ENCODE measurements at regions not wholly inside any gene's neighbourhood (a gene's known extent, or its start where the extent isn't known, plus 50 kb on each side); places are given as distances from the start of the nearest gene placed in this dataset.

DNA sequence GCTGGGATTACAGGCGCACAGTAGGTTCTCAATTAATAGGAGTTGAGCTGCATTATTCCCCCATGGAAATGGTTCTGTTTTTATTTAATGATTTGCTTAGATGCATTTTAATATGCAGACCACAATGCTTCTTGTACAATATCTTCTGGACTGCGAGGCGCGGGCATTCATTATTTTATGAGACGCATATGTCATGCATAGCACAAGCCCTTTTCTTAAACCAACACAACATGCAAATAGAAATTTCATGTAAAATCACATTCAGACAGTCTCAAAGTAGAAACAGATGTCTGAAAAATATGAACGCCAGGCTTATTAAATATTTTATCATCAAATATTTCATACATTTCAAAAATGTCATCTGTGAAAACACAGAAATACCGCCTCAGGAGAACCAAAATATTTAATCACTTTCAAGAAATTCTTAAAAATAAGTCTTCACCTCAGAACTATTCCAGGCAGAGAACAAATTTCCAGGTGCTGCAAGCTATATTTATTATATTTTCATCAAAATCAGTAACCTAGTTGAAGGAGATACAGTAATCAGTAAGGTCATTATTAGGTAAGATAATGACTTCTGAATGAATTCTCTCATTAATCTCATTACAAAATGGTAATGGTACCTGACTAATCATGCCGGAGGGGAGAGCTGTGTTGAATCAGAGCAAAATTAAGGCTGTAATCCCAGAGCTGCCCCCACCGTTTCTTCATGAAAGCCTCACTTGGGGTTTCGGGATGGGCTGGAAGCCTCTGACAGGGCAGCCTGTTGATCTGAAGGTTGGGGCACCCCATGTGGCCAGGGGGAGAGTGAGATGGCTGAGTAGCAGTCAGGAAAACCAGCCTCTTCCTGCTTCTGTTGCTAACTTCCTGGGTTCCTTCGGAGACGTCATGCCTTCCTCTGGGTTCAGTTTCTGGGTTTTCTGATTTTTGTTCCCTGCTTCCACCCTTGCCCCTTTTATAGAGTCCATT, 133.9 kb upstream of the ZNF618 start:
- no peak for DNase-seq

DNA sequence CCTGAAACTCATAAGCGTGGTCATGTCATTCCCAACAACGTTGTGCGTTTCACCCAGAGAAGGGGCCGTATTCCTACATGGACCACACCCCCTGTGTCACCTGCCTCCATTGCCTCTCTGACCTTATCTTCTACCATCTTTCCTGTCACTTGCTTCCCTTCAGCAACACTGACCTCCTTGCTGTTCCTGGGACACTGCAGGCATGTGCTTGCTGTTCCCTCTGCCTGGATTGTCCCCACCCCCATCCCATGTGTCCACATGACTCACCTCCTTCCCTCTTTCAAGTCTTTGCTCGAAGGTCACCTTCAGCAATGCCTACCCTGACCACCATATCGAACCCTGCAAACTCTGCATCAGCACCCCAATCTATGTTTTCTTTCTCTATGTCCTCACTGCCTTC, 133.2 kb upstream of the ZNF618 start:
- no peak for DNase-seq

- no peak for DNase-seq
Observed at GRCh38 chr9:113746486-113746885, 129.6 kb upstream of the ZNF618 start.

GRCh38 chr9:113748135-113748534, 128.0 kb upstream of the ZNF618 start:
- DNase-seq, result no peak

DNA sequence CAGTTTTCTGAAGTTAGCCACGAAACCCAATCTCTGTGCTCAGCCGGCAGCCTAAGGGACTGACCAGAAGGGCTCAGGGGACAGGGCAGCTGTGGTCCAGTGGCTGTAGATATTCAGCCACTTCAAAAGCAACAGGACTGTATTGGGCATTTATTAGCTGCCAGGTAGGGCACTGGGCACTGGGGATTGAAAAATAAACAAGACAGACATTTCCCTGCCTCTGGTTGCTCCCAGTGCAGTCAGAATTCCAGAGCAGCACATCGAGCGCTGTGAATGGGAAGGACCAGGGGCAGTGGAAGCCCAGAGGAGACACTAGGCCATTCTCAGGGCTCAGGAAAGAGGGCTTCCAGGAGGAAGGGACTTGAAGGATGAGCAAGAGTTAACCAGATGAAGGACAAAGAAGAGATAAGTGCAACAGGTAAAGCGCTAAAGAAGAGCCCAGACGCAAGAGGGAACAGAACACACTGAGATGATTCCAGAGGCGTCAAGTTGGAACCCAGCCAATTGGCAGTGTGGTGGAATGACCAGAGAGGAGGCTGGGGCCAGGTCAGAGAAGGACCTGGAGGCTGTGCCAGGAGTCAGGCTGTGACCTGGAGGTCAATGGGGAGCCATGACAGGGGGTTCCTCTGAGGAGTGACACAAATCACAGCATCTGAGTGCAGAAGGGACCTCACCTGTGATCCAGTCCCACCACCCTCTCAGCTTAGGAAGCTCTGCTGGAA, 122.5 kb upstream of the ZNF618 start:
- DNase-seq, result no peak

DNA sequence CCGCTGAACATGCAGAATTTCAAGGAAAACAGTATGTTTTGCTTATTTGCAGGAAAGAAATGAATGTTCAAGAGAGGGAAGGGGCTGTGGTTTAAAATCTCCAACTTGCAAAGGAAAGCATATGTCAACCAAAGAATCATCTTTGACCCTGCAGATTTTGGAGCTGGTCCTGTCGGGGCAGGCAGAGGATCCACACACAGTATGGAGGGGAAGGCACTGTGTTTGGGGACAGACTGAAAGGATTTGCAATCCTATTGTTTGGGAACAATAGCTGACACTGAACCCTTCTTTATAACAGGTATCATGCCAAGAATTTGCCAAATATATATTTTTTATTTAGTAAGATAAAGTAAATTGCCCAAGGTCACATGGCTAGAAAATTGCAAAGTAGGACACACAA, 121.4 kb upstream of the ZNF618 start:
- DNase-seq, result no peak

GRCh38 chr9:113755433-113755832, 120.7 kb upstream of the ZNF618 start:
- no peak for DNase-seq

GRCh38 chr9:113756476-113757192, 119.5 kb upstream of the ZNF618 start:
- no peak for DNase-seq

DNA sequence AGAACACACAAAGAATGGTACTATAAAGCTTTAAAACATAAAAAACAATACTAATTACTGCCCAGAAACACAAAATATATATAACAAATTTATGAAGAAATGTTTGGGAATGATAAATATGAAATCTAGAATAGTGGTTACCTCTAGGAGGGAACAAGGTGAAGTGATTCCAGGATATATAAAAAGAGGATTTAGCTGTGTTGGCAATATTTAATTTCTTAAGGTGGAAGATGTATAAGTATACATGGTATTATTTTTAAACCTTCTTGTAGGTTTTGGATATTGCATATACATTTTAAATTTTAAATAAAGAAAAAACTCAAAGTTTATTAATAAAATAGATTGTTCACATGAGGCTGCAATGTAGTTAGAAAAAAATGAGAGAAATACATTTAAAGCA, 112.7 kb upstream of the ZNF618 start:
- no peak for DNase-seq

- DNase-seq, result no peak
Observed at GRCh38 chr9:113764572-113764971, 111.5 kb upstream of the ZNF618 start.

DNA sequence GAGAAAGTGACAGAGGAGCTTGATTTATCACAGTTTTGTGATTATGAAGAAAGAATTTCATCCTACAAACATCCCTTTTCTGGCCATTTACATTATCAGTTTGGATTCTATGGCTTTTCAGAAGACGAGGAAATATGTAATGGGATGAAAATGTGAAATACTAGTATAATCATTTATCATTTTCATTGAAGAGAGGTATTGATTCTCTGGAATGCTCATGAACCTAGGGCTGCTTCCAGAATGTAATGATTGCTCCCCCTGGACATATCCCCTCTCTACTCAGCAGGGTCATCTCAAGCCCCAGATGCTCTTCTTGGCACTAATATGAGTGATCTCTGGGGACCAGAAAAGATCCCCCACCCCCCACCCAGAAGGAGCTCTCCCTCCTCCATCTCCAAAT, 106.7 kb upstream of the ZNF618 start:
- DNase-seq, result no peak

DNA sequence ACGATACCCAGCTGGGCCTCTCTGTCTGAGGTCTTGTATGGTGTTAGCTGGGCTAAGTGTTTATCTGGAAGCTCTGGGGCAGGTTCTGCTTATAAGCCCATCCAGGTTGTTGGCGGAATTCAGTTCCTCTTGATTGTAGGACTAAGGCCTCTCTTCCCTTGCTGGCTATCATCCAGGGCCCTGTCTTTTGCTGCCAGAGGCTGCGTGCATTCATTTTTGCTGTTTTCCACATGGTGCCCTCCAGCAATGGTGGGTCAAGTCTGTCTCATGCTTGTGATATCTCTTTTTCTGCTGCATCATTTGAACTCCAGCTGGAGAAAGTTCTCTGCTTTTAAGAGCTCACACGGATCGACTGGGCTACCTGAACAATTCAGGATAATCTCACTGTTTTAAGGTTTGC, 105.7 kb upstream of the ZNF618 start:
- no peak for DNase-seq

DNA sequence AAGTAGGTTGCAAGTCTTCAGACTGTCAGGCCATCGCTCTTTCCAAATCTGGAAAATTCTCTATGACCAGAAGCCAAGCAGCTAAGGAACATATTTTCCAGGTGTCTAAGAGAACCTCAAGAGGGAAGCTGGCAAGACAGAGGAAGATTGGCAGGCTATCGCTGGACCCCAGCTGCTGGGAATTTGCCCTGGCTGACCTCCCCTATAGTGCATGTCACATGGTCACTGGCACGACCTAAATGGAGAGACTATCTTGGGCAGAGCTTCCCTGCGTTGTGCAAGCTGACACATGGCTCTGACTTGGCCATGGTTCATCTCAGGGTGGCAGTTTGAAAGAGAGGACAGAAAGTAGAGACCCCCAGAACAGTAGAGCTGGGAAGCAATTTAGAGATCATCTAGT, 104.9 kb upstream of the ZNF618 start:
- no peak for DNase-seq

DNA sequence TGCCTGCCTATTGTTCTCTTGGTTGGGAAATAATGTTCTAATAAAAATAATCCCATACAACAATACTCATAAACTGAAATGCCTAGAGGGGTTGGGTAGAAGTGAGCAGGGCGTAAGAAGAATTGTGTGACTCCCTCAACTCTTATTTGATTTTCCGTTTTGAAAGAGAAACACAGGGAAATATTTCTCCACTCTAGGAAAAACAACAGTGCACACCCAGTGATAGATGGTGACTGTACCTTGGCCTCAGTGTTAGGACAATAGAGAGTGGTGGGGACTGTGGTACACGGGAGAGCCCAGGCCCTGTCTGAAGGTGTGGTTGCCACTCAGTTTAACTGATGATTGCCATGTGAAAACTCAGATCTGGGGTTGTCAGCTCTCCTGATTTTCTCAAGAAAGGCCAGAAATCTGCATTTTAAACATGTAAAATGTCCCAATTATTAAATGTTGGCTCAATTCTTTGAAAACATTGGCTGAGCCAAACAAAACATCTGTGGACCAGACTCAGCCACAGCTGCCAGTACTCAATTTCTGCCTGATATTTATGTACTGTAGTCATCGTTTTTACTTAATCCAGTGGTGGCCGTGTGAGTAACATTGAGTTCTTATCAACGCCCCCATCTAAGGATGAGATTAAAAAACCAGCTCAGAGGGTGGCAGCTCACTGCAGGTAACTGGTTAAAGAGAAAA, 103.8 kb upstream of the ZNF618 start:
- DNase-seq, result no peak

GRCh38 chr9:113774963-113775362, 101.1 kb upstream of the ZNF618 start:
- no peak for DNase-seq

- DNase-seq, result no peak
Observed at GRCh38 chr9:113775749-113776148, 100.4 kb upstream of the ZNF618 start.

GRCh38 chr9:113776194-113776593, 99.9 kb upstream of the ZNF618 start:
- DNase-seq, result no peak

GRCh38 chr9:113781381-113781780, 94.7 kb upstream of the ZNF618 start:
- DNase-seq, result no peak

DNA sequence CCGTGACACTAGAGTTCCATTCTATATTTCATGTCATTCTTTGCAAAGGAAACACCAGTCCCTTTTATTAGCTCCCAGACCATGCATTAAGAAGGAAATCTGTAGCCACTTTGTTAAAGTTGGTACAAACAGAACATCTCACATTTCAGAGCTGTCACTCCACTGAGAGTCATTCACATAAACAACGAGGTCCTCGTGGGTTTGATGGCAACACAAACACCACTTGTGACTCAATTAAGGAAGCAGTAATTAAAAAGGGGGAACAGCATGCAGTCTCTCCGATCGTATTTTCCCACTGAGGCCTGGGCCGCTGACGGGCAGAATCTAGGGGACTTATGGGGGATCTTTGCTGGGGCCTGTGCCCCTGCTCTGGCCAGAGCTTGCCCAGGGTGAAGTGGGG, 94.2 kb upstream of the ZNF618 start:
- DNase-seq, result no peak

- DNase-seq, result no peak
Observed at GRCh38 chr9:113783475-113783874, 92.6 kb upstream of the ZNF618 start.

GRCh38 chr9:113785334-113785733, 90.8 kb upstream of the ZNF618 start:
- DNase-seq, result no peak

DNA sequence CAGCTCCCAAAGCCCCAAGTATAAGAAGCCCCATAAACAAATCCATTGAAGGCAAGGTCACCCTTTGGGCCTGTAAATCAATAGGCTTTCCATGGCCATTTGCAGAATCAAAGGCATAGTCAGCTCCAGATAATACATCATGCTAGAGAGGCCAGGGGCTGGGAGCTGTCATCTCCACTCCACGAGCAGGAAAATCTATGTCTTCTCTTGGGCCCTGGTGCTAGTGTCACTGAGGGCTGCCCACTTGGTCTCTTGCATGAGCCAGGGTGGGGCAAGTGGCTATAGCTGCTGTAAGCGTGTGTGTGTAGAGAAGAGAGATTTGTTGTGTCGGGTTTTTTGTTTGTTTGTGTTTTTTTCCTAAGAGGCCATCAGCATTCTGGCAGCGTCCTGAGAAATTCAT, 90.0 kb upstream of the ZNF618 start:
- no peak for DNase-seq

GRCh38 chr9:113787871-113788270, 88.2 kb upstream of the ZNF618 start:
- no peak for DNase-seq
